ENCODE measurements at regions not wholly inside any gene's neighbourhood (a gene's known extent, or its start where the extent isn't known, plus 50 kb on each side); places are given as distances from the start of the nearest gene placed in this dataset.

DNA sequence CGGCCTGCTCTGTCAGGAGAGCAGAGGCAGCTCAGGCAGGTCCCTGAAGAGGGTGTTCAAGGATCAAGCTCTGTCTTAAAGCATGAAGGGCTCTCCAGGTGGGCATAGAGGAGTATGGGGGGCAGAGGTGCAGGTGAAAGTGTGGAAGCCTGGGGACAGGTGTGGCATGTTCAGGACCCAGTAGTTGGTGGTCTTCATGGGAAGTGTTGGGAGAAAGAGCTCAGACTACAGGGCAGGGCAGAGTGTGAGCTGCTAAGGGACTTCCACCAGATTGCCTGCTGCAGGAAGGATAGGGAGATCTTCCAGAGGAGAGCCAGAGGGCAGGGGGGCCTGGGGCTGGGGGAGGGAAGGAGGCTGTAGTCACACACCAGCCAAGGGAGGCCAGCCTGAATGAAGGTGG, 156.5 kb upstream of the GDF10 start:
- TF ChIP-seq, protein P1, sequence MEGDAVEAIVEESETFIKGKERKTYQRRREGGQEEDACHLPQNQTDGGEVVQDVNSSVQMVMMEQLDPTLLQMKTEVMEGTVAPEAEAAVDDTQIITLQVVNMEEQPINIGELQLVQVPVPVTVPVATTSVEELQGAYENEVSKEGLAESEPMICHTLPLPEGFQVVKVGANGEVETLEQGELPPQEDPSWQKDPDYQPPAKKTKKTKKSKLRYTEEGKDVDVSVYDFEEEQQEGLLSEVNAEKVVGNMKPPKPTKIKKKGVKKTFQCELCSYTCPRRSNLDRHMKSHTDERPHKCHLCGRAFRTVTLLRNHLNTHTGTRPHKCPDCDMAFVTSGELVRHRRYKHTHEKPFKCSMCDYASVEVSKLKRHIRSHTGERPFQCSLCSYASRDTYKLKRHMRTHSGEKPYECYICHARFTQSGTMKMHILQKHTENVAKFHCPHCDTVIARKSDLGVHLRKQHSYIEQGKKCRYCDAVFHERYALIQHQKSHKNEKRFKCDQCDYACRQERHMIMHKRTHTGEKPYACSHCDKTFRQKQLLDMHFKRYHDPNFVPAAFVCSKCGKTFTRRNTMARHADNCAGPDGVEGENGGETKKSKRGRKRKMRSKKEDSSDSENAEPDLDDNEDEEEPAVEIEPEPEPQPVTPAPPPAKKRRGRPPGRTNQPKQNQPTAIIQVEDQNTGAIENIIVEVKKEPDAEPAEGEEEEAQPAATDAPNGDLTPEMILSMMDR (conservative IDR thresholded peaks at IDR 0.05): no peak
- TF ChIP-seq EZH2 (IDR thresholded peaks at IDR 0.05; ENCODE audit: low read depth): no peak
